Midbrain (tissue), 1 donor: ENCODE measurements at regions not wholly inside any gene's neighbourhood (a gene's known extent, or its start where the extent isn't known, plus 50 kb on each side); places are given as distances from the start of the nearest gene placed in this dataset.

Experiments used
- DNase-seq: peaks from one replicate; lab custom pipeline; 2025; lab: John Stamatoyannopoulos, UW

DNA sequence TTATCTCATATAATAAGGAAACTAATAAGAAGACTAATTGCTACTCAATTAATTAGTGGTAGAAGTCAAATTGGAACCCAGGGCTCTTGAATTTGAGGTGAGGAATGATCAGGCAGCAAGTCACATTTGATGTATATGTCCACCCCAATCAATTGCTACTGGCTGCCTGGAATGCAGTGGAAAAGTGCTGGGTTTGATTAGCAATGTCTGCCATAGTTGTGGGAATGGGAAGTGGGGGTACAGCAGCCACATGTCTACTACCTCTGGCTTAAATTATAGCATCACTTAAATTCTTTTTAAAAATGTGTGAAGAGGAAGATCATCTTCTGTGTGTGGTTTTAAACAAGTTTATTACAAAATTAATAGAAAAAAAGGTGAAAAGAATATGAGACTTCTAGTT is 50.8 kb upstream of the NAV2 start:
- no peak for DNase-seq

DNA sequence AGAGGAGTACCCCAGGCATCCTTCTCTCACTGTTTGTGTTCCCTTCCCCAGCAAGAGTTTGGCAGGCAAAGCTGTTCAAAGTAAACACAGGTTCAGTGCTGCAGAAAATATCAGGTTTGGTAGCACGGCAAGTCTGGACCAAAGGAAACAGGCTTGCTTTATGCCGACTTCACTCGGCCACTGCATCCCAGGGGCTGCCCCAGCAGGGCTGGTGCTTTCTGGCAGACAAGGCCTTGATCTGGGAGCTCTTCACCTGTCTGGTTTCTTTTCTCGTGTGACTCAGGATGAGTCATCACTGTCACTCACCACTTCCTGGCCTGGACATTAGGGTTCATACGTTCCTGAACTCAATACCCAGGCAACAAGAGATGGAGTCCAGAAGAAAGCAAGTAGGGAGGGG is 52.6 kb upstream of the NAV2 start:
- DNase-seq: no peak

DNA sequence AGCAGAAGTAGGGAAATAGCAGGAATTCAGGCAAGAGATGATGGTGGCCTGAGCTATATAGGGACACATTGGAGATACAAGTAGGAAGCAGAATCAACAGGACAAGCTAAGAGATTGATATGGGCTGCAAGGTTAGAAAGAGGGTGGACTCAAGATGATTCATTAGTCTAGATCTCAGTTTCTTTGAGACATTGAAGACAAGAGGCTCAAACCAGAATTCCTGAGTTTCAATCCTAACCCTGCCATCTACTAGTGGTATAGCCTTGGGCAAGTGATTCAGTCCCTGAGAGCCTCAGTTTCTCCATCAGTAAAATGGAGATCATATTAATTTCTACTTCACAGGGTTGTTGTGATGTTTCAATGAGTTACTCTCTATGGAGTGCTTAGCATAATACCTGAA is 53.1 kb upstream of the NAV2 start:
- no peak for DNase-seq

DNA sequence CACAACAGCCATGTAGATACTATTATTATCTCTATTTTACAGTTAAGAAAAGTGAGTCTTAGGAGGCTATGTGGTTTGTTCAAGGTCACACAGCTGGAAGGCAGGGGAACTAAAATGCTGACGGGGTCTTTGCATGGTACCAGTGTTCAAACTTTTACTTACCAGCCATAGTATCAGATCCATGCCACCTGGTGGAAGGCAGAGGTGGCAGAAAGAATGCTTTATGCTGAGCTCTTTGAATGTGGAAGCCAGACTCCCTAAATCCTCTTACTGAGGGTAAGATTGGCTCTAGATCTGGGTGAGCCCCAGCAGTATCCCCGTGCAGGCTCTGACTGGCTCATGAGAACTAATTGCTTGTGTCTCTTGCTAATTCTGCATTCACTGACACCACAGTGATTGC is 54.3 kb upstream of the NAV2 start:
- DNase-seq: no peak

- no peak for DNase-seq
Observed at GRCh38 chr11:19656140-19656541, 56.5 kb upstream of the NAV2 start.

DNA sequence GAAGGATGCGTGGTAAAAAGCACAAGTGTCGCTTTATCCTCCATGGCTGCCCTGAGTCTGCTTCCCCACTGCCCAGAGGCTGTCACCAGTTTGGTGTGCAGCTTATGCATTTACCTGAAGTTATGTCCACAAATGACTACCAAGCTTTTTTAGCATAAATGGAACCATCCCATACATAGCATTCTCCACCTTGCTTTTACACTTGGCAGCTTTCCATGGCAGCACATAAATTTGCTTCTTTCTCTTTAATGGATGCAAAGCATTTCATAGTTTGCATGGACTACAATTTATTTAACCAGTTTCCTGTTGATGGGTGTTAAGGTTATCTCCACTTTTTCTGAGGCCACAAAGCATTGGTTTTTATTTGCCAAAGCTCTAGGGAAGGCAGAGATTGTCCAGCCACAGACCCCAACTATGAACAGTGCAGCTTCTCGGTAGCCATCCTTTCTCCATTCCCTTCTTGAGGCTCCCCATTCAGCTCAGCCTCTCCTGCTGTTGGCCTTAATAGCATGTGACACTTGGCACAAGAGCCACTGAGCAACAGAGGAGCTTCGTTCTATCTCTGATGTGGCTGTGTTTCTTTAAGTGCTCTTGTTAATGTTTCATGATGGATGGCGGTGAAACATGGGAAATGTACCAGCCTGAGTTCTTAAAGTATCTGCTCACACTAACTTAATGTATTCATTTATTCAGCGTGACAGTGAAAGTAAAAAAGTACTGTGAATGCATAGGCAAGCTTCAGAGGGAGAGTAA is 59.8 kb upstream of the NAV2 start:
- DNase-seq: no peak

DNA sequence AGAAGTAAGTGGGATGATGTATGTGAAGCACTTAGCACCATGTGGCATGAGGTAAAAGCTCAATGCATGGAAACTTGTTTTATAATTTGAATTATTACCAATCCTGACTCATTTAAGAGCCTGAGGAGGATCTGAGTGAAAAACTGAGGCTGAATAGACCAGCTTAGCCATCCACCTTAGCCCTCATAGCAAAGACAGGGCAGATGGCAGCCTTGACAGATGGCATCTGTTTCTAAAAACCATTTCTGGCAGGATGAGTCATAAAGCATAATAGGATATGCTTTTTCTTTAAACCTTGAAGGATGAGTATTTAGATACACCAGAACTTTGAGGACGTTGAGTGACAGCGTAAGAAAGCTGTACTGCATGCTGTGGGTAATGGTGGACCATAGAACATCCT is 61.0 kb upstream of the NAV2 start:
- no peak for DNase-seq

DNA sequence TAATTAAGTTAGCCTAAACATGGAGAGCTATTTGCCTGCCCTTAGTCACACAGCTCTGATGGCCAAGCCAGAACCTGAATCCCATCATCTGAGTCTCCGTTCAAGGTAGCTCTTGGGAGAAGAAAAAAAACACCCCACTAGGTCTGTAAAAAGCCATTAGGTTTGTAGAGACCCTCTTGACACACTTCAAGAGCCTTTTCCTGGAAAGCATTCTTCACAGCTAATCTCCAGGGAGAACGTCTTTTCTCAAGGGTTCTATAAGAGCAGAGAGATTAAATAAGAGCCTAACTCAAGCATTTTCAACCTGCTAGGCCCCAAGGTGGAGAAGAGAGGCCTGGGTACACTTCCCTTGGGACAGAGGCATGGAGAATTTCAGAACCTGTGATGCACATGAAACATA is 61.6 kb upstream of the NAV2 start:
- DNase-seq: no peak

GRCh38 chr11:19650467-19650866 is 62.2 kb upstream of the NAV2 start:
- no peak for DNase-seq

- no peak for DNase-seq
Observed at GRCh38 chr11:19649751-19650150, 62.9 kb upstream of the NAV2 start.

DNA sequence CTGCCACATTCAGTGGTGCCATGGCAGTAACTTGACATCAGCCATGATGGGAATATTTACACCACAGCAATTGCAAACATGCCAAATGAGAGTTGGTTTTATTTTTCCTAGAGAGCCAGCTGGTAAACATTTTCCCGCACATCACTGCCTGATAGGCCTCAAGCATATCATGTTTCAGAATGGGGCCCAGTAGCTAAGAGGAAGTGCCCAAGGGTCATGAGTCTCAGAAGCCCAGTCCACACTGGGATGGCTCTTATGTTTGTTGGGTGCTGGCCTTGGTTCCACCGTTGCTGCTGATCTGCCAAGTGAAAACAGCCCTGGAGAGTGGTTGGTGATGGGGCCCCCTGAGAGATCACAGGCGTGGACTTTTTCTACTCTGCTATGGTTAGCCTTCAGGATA is 64.3 kb upstream of the NAV2 start:
- DNase-seq: no peak

DNA sequence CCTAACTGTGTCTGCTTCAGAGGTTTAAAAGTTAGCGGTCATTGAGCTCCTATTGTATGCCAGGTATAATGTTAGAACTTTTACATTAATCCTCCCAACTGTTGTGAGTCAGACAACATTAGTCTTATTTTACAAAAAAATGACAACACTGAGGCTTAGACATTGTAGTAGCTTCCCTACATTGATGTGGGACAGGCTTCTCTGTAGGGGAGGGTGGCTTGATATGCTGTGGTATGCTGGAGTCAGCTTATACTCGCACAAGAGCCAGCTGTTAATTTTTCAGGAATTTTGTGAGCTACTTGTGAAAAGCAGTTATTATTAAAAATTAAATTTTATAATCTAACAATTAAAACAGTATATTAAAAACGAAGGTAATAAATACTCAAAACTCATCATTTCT is 64.8 kb upstream of the NAV2 start:
- DNase-seq: no peak

DNA sequence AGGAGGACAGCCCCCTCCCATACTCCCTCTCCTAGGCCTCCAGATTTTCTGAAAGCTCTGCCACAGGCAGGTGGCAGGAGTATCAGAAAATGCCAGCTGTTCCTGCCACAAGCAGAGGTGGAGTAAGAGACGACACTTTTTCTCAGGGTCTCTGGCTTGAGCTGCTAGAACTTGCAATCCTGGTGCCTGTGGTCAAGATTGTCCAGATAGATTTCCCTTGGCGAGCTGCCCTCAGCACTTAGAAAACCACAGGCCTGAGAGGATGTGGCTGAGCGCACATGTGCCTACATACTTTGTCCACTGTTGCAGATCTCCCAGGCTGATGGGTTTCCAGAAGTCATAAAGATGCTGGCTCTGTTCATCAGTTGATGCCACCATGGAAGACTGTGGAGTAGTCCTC is 65.7 kb upstream of the NAV2 start:
- DNase-seq: no peak

GRCh38 chr11:19646308-19646707 is 66.3 kb upstream of the NAV2 start:
- DNase-seq: no peak

- no peak for DNase-seq
Observed at GRCh38 chr11:19644316-19644715, 68.3 kb upstream of the NAV2 start.

- no peak for DNase-seq
Observed at GRCh38 chr11:19642185-19643158, 70.2 kb upstream of the NAV2 start.

- DNase-seq: no peak
Observed at GRCh38 chr11:19639603-19640105, 73.0 kb upstream of the NAV2 start.

DNA sequence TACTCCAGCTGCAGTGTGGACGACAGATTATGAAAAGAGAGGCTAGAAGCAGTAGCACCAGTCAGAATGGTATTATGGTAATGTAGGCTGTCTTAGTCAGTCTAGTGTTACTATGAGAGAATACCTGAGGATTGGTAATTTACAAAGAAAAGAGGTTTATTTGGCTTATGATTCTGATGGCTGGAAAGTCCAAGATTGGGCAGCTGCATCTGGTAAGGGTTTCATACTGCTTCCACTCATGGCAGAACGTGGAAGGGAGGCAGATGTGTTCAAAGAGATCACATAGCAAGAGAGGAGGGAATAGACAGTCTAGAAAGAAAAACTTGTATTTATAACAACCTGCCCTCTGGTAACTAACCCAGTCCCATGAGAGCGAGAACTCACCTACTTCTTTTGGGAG is 77.3 kb upstream of the NAV2 start:
- no peak for DNase-seq

- DNase-seq: peak; percentile 44
Observed at GRCh38 chr11:19633276-19633675, 79.4 kb upstream of the NAV2 start.

DNA sequence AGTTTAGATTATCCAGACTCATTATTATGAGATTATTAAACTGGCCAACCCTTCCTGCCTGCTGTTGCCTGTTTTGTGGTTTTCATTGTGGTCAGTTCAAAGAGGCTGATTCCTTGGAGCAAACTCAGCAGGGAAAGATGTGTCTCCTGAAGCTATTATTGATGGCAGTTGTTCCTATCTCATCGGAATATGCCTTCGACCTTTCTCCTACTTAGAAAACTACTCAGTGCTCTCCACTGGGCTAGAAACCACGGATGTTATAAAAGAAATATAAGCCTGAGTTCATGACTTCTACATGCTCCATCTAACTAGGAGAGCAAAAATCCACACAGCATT is 80.2 kb upstream of the NAV2 start:
- DNase-seq: no peak

- DNase-seq: no peak
Observed at GRCh38 chr11:19631712-19632498, 80.7 kb upstream of the NAV2 start.

GRCh38 chr11:19628018-19628417 is 84.6 kb upstream of the NAV2 start:
- DNase-seq: peak; percentile 16
